ENCODE measurements at regions not wholly inside any gene's neighbourhood (a gene's known extent, or its start where the extent isn't known, plus 50 kb on each side); places are given as distances from the start of the nearest gene placed in this dataset.

DNA sequence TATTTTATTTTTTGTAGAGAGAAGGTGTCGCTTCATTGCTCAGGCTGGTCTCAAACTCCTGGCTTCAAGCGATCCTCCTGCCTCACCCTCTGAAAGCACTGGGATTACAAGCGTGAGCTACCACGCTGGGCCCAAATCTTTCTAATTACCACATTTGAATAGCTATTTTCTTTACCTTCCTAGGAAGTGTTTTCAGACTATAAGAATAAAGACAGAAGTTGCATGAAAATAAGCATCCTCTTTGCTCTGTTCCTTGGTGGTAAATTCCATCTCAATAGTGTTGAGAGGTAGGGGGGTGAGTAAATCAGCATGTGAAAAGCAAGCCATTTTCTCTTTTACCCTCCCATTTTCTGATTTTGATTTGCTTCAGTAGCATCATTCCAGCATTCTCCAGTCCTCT, 122.4 kb downstream of the LARP7 start:
- TF ChIP-seq, protein P1, sequence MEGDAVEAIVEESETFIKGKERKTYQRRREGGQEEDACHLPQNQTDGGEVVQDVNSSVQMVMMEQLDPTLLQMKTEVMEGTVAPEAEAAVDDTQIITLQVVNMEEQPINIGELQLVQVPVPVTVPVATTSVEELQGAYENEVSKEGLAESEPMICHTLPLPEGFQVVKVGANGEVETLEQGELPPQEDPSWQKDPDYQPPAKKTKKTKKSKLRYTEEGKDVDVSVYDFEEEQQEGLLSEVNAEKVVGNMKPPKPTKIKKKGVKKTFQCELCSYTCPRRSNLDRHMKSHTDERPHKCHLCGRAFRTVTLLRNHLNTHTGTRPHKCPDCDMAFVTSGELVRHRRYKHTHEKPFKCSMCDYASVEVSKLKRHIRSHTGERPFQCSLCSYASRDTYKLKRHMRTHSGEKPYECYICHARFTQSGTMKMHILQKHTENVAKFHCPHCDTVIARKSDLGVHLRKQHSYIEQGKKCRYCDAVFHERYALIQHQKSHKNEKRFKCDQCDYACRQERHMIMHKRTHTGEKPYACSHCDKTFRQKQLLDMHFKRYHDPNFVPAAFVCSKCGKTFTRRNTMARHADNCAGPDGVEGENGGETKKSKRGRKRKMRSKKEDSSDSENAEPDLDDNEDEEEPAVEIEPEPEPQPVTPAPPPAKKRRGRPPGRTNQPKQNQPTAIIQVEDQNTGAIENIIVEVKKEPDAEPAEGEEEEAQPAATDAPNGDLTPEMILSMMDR (IDR thresholded peaks at IDR 0.05) = no peak
- no peak for TF ChIP-seq EP300 (IDR thresholded peaks at IDR 0.05)
- TF ChIP-seq POLR2A (IDR thresholded peaks at IDR 0.05; ENCODE audit: low read depth) = no peak
- TF ChIP-seq POLR2AphosphoS5 (IDR thresholded peaks at IDR 0.05) = no peak
